ENCODE measurements at regions not wholly inside any gene's neighbourhood (a gene's known extent, or its start where the extent isn't known, plus 50 kb on each side); places are given as distances from the start of the nearest gene placed in this dataset.

DNA sequence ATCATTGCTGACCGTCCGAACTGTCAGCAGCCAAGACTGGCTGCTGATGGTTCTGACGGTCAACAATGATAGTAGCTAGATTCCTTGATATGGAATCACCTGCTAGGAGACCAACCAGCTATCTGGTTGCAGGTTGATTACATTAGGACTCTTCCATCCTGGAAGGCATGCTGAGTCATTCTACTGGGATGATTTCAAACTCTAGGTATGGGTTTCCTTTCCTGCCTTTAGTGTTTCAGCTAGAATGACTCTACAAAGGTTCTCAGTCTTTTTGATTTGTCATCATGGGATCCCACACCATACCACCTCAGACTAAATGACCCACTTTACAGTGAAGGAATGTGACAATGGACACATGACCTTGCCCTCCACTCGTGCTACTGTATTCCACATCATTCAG is 138.1 kb upstream of the KL start:
- no peak overlapping the region for H3K4me3 ChIP-seq (ENCODE audit: low read depth, low read length)
- no peaks in the 10 kb centered on the region for H3K27me3 ChIP-seq (ENCODE audit: control insufficient read depth, insufficient read depth, low read length)
- no peaks in the 10 kb centered on the region for H3K36me3 ChIP-seq (ENCODE audit: control insufficient read depth, insufficient read depth, low read length)
- TF ChIP-seq, protein P1, sequence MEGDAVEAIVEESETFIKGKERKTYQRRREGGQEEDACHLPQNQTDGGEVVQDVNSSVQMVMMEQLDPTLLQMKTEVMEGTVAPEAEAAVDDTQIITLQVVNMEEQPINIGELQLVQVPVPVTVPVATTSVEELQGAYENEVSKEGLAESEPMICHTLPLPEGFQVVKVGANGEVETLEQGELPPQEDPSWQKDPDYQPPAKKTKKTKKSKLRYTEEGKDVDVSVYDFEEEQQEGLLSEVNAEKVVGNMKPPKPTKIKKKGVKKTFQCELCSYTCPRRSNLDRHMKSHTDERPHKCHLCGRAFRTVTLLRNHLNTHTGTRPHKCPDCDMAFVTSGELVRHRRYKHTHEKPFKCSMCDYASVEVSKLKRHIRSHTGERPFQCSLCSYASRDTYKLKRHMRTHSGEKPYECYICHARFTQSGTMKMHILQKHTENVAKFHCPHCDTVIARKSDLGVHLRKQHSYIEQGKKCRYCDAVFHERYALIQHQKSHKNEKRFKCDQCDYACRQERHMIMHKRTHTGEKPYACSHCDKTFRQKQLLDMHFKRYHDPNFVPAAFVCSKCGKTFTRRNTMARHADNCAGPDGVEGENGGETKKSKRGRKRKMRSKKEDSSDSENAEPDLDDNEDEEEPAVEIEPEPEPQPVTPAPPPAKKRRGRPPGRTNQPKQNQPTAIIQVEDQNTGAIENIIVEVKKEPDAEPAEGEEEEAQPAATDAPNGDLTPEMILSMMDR (IDR thresholded peaks at IDR 0.05; ENCODE audit: insufficient read depth, low read length, poor library complexity, severe bottlenecking) = no peak
- DNase-seq (ENCODE audit: low read depth) = no peak

- TF ChIP-seq, protein P1 (IDR thresholded peaks at IDR 0.05; ENCODE audit: insufficient read depth, low read length, poor library complexity, severe bottlenecking) = no peak
- no peak overlapping the region for H3K4me3 ChIP-seq (ENCODE audit: low read depth, low read length)
- H3K27me3 ChIP-seq (ENCODE audit: control insufficient read depth, insufficient read depth, low read length) = no peaks in the 10 kb centered on the region
- DNase-seq (ENCODE audit: low read depth) = no peak
- H3K36me3 ChIP-seq (ENCODE audit: control insufficient read depth, insufficient read depth, low read length) = no peaks in the 10 kb centered on the region
These were observed 135.6 kb upstream of the KL start for GRCh38 chr13:32880636-32881035.

DNA sequence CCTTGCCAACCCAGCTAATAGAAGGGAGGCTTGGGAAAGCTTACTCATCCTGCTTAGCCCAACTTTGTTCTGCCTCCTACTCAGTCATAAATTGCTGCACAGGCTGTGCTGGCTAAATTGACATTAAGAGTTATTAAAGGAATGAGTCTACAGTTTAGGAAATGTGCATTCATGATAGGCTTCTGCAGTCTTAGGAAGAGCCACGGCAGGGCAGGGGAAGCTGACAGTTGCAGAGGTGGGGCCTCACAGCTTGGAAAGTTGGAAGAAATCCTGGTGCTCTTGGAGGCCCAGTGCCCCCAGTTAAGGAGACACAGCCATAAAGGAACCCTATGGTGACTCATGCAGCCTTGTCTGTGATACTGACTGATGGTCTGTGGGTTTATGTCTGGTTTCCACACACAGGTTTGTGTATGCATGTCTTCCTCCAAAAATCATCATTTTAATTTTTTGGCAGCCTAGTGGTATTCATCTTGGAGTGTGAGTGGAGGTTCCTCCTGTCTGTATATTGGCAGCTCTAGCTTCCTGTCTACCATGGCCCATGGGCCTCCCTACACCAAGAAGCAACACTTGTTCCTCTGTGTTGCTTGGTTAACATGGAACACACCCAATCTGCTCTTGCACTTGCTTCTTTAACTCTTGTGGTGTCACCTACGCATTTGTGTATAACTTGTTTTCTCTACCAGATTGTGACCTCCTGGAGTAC is 135.0 kb upstream of the KL start:
- no peaks in the 10 kb centered on the region for H3K27me3 ChIP-seq (ENCODE audit: control insufficient read depth, insufficient read depth, low read length)
- no peaks in the 10 kb centered on the region for H3K36me3 ChIP-seq (ENCODE audit: control insufficient read depth, insufficient read depth, low read length)
- TF ChIP-seq, protein P1 (IDR thresholded peaks at IDR 0.05; ENCODE audit: insufficient read depth, low read length, poor library complexity, severe bottlenecking) = no peak
- DNase-seq (ENCODE audit: low read depth) = no peak
- H3K4me3 ChIP-seq (ENCODE audit: low read depth, low read length) = no peak overlapping the region

DNA sequence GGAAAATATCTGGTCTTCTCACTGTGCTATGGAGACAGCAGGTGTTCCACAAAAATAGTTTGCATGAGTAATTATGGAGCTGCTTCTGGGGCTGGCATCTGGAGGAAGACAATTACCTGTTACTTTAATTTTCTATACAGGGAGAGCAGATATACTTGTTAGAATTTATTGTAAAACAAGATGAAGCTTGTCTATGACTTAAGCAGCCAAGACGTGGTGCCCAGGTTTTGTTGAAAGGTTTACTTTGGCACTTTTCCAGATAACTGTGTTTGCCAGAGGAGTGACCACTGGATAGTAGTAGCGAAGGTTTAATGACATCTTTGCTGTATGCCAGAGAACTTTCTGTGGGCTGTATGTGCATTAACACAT is 134.5 kb upstream of the KL start:
- no peaks in the 10 kb centered on the region for H3K36me3 ChIP-seq (ENCODE audit: control insufficient read depth, insufficient read depth, low read length)
- no peak overlapping the region for H3K4me3 ChIP-seq (ENCODE audit: low read depth, low read length)
- DNase-seq (ENCODE audit: low read depth) = no peak
- H3K27me3 ChIP-seq (ENCODE audit: control insufficient read depth, insufficient read depth, low read length) = no peaks in the 10 kb centered on the region
- TF ChIP-seq, protein P1 (IDR thresholded peaks at IDR 0.05; ENCODE audit: insufficient read depth, low read length, poor library complexity, severe bottlenecking) = no peak

- Histone ChIP-seq H3K4me3 (ENCODE audit: low read depth, low read length) (no peak overlapping the region), H3K36me3 (ENCODE audit: control insufficient read depth, insufficient read depth, low read length) (no peaks in the 10 kb centered on the region), H3K27me3 (ENCODE audit: control insufficient read depth, insufficient read depth, low read length) (no peaks in the 10 kb centered on the region)
- DNase-seq (ENCODE audit: low read depth) = no peak
- TF ChIP-seq, protein P1 (IDR thresholded peaks at IDR 0.05; ENCODE audit: insufficient read depth, low read length, poor library complexity, severe bottlenecking) = no peak
These were observed 133.5 kb upstream of the KL start for GRCh38 chr13:32882691-32883090.

- H3K36me3 ChIP-seq (ENCODE audit: control insufficient read depth, insufficient read depth, low read length) = no peaks in the 10 kb centered on the region
- DNase-seq (ENCODE audit: low read depth) = no peak
- TF ChIP-seq, protein P1 (IDR thresholded peaks at IDR 0.05; ENCODE audit: insufficient read depth, low read length, poor library complexity, severe bottlenecking) = no peak
These were observed 132.7 kb upstream of the KL start for GRCh38 chr13:32883474-32883873.

More at GRCh38 chr13:32883474-32883873, 132.7 kb upstream of the KL start:
- Histone ChIP-seq H3K27me3 (ENCODE audit: control insufficient read depth, insufficient read depth, low read length) (no peaks in the 10 kb centered on the region), H3K4me3 (ENCODE audit: low read depth, low read length) (no peak overlapping the region)

All from kidney epithelial cell (primary cell).